HG02885 (cell line): ENCODE measurements at regions not wholly inside any gene's neighbourhood (a gene's known extent, or its start where the extent isn't known, plus 50 kb on each side); places are given as distances from the start of the nearest gene placed in this dataset.

Experiments
- ATAC-seq: cut with Tn5 transposase; IDR thresholded peaks from one replicate; pipeline ENCODE4 v1.9.1; 2021; ENCODE audit warnings: mild to moderate bottlenecking; ENCODE audit not compliant: unreplicated experiment, poor library complexity

DNA sequence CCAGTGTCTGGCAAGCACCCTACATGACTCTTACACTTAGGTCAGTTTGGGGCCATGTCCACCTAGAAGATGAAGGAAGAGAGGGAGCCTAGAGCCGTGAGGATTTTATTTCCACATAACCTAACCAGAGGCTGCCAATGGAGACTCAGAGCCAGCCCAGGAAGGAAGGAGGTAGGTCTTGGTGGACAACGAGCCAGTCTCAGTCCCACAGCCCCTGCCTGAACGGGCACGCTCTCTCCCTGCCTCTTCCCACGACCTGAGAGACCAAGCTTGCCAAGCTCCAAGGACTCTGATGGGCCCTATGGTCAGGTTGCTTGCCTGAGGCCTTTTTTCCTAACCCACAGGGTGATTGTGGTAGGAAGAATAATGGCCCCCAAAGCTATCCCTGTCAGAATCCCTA lies 188.4 kb downstream of the TFCP2L1 start:
- ATAC-seq, result no peak

DNA sequence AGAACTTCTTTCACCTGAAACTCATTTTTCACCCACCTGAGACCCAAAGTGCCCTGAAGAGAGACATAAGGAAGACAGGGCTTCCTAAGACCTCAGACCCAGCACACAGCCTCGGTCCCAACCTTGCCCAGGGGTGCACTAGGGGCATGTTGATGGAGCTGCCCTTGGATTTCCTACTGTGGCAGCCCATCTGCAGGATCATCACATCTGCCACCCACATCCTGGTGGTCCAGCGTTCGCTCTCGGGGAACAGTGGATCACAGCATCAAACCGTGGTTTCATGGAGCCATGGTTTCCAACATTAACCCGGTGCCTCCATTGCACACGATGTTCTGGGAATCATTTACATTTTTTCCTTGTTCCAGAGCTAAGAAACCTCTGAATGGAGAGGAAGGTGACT lies 186.4 kb downstream of the TFCP2L1 start:
- ATAC-seq, result no peak

DNA sequence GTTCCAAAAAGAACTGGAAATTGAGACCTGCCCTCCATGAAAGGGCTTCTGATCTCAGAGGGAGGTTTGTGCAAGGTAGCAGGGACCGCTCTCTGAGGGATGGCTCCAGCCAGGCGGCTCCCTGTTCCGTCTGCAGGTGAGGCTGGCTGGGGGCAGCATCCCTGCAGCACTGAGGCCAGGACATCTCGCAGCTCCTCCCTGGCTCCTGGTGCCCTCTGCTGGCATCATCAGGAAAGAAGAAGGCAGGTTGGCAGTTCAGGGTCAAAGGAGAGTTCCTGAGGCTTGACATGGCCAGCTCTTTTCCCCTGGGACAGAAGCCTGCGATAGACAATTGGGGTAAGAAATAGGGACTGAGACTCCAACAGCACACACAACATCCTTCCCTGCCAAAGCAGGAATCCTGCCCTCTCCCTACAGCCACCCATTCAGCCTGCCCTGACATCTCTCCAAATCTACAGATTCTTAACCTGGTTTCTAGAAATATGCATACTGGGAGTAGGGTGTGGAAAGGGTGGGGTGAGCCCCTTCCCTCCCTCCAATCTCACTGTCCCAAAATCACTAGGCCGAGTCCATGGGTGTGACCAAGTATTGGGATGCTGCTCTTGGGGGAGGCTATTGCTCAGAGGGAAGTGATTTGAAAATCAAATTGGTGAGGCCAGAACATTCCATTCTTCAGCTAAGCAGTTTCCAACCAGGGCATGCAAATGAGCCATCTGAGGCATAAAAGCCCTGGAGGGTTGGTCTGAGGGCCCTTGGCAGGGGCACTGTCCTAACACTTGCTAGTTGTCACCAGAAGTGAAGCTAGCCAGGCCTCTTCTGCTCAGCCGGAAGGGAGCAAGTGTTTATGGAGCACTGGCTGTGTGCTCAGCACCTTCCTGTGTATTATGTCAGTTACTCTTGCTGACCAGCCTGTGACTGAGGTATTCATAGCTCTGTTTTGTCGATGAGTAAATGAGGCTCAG lies 185.4 kb downstream of the TFCP2L1 start:
- ATAC-seq, result no peak

DNA sequence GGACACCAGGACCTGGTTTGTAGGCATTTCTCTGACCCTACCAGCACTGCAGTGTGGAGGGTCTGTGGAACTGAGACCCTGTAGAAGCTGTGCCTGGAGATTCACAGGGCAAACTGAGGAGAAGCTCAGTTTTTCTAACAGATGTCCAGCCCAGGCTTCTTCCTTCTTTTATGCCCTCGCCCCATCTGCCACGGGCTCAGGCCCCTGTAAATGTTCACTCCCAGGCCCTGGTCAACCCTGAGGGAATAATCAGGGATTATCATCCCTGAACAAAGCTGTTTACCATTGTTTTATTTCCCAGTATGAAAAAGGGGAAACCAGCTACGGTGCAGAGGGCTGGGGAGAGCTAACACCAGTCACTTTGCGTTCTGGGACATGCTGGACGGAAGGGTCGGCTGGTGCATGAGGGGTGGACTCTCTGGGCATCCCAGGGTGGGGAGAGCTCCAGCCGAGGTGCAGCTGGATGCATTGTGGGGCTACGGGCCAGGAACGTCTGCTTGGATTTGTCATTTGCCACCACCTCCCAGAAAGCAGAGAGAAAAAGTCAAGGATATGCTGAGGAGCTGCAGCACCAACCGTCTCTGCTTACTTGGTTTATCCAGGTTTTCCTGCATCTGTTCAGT lies 183.8 kb downstream of the TFCP2L1 start:
- no peak for ATAC-seq

DNA sequence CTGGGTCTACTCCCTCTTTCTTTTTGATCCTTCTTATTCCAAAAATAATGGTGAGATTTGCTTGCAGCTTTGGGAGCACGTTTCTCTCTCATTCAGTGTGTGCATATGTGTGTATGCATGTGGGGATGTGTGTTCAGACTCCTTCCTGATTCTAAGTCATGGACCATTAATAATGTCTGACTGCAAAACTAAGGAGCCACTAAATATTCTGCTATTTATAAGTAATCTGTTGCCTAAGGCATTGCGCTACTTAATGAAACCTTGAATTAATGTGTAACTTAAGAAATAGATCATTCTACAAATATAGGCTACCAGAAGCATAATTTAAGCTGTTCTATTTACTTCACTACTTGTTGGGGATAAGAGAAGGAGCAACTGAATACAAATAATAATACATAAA lies 182.1 kb downstream of the TFCP2L1 start:
- ATAC-seq, result no peak

DNA sequence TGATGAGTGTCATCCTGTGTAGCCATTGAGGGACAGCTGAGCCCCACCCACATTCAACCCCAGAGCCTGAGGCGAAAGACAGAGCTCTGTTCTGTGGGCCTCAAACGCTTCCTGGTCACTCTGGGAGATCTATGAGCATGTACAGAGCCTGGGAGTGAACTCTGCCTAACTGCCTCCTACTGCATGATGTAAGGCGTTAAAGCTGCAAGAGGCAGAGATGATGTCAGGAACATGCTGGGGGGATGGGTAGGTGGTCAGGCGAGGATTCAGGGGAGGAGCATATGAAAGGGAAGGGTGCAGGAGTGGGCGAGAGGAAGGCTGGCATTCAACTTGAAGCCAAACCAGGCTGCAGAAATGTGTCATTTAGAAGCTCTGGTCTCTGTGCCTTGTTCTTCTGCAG lies 181.0 kb downstream of the TFCP2L1 start:
- no peak for ATAC-seq

DNA sequence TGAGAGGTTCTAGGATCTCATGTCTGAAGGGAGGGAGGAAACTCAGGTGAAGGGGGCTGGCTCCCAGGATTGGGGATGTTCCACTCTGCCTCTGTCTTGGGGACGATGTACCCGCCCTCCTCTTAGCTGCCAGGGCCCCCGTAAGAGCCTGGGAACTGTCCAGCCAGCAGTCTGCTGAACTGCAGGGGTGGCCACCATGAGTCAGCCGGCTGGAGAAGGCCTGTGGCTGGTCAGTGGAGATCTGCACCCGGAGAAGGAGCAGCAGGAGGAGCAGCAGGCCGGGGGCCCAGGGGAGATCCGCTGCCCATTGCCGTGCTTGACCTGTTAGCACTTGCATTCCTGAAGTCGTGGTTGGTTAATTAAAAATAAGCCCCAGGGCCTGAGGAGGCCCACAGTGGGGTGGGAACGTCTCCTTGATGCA lies 180.3 kb downstream of the TFCP2L1 start:
- no peak for ATAC-seq

DNA sequence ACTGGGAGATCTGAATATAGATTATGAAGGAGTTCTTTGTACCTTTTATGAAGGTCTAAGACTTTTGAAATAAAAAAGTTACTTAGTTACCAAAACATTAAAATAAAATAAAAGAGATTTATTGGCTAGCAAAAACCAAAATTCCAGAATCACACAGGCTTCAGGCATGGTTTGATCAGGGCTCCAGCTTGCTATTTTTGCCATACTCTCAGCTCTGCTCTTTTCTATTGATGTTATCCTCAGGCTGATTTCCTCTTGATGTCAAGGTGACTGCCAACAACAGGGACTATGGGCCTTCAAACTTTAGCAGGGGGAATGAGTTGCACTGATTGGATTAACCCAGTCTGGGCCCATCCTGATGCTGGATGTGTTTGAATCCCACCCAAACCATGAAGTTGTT lies 174.1 kb downstream of the TFCP2L1 start:
- ATAC-seq, result no peak

DNA sequence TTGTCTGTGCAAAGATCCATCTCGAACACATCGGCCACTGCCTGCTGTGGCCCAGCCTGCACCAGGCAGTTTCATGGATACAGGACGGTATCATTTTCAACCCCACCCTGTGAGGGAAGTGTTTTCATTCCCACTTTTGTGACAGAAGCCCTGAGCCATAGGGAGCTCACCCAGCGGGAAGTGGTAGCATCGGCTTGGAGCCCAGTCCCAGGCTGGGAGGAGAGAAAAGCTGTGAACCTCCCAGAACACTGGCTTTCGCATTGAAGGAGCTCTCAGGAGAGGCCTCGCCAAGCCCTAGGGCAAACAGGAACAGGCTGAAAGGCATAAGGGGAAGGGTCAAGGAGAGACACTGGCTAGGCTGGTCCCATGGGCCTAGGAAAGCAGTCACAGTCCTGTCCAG lies 166.1 kb downstream of the TFCP2L1 start:
- no peak for ATAC-seq

DNA sequence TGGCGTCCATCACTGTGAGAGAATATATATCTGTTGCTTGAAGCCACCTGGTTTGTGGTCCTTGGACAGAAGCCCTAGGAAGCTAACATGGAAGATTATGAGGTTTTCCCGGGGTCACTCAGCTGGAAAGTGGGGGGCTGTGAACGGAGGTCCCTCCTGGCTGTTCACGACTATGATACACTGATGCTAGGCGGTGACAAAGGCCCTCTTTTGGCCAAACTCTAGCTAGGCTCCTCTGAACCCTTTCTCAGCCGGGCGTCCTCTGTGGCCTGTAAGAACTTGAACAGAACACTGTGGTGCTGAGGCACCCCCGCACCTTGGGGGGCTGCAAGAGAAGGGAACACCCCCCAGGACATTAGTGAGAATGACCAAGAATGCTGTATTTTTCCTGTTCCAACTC lies 164.6 kb downstream of the TFCP2L1 start:
- ATAC-seq, result no peak

DNA sequence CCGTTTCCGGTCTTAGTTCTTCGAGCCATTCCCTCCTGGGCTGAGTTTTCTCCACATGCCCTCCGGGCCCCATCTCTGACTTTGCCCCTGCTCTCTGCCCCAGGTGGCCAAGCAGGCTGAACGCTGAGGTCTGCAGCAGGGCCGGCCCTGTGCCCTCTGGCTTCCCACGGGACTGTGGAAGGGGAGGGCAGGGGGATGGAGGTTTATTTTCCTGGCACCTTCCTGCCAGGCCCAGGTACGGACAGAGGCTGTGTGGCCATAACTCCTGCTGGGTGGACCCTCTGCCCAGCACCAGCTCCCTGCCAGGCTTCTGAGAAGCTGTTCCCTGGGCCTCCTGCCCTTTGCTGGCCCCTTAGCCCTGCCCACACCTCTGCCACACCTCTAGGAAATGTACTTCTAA lies 164.0 kb downstream of the TFCP2L1 start:
- no peak for ATAC-seq

DNA sequence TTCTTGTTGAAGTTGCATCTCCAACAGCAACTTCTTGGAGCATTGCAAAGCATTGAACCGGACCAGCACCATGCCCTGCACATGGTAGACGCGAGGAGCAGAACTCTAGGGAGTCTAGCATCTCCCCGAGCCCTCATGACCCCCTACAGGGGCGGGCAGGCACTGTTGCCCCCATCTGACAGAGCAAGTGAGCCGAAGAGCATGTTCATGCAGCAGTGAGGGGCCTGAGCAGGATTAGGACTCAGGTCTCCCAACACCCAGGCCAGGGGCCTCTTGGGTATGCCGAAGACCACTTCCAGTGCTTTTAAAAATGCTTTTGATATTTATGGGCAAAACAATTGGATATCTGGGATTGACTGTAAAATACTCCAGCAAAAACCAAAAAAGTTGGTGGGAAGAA lies 163.3 kb downstream of the TFCP2L1 start:
- ATAC-seq, result no peak

DNA sequence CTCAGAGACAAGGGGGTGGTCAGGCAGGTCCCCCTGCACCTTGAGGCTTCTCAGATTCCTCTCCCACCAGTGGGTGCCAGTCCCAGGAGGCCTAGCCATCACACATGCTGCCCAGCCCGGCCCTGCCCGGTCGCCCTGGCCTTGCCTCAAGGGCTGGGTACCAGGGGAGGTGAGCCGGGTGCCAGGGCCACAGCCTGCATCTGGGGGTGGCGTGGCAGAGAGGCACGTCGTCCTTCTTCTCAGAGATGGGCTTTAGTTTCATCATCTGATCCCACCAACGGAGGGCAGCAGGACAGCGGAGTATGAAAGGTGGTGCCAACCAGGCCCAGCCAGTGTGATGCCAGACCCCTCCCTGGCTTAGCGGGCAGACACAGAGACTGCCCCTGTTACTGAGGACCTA lies 161.7 kb downstream of the TFCP2L1 start:
- no peak for ATAC-seq

DNA sequence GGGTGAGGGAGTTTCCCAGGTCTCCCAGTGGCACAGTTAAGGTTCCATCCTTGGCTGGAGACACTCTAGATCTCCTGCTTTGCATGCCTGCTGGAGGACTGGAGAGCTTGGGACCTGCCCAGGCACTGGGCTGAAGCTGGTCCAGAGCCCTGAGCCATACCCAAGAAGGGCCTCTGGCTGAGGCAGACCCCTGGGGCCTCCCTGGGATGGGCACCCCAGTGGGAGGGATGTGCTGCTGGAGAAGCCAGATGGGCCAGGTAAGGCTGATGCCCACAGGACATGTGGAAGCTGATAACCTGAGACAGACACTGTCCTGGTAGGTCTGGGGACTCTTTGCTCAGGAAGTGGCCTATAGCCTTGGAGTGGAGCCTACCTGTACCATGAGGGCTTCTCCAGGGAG lies 160.7 kb downstream of the TFCP2L1 start:
- no peak for ATAC-seq

DNA sequence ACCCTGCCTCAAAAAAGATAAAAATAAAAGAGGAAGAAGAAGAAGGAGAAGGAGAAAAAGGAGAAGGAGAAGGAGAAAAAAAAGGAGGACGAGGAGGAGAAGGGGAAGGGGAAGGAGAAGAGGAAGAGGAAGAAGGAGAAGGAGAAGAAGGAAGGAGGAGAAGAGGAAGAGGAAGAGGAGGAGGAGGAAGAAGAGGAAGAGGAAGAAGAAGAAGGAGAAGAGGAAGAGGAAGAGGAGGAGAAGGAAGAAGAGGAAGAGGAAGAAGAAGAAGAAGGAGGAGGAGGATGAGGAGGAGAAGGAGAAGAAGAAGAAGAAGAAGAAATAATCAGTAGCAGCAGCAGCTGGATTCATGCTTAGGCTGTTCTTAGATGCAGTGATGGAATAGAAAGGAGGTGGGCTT lies 159.7 kb downstream of the TFCP2L1 start:
- no peak for ATAC-seq

DNA sequence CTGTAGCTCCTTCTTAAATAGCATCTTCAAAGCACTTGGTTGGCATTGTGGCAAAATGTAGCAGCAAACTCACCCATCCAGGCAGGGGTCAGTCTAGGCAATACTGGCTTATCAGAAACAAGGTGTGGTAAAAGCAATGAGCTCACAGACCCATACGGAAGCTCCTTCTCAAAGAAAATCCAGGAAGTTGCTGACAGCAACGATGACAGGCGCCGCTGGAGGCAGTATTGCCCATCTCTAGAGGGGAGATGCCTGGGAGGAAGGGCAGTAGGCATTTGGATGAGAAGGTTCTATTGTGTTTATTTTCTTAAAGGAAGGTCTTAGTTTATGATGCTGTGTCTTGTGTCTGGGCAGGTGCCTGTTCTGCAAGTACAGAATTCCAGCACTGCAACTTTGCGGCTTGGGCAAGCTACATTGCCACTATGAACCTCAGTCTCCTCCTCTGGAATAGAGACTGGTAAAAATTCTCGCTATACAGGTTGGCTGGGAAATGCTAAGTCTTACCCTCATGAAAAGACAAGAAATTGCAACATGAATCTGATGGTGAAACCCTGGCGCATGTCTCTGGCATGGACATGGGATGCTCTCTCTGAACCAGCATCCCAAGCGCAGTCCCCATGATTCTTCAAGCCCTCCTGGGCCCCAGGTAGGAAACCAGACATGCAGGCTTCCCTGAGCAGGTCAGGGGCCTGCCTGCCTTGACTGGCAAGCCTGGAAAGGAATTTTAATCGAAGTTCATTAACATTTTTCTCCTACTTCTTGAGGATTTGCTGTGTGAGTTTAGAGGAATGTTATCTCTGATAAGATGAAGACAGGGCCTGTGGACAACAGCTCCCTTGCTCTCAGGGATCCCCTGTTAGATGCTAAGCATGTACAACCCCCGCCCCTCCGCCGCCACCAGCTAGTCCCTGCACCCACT lies 156.0 kb downstream of the TFCP2L1 start:
- ATAC-seq, result peak; percentile 80

DNA sequence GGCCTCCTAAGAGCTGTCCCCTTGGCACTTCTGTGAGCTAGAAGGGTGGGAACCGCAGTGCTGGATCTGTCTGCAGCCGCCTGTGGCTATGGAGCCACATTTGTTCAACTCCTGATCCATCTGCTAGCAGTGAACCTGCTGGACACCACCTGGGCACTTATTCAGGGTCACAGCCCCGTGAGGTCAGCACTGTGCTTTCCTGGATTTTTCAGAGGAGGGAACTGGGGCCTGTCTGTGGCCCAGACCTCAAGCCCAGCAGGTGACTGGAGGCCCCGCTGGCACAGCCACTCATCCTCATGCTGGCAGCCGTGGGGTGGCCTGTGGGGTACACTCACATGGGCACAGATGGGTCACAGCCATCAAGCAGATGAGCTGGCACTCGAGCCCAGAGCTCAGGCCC lies 155.3 kb downstream of the TFCP2L1 start:
- ATAC-seq, result no peak

DNA sequence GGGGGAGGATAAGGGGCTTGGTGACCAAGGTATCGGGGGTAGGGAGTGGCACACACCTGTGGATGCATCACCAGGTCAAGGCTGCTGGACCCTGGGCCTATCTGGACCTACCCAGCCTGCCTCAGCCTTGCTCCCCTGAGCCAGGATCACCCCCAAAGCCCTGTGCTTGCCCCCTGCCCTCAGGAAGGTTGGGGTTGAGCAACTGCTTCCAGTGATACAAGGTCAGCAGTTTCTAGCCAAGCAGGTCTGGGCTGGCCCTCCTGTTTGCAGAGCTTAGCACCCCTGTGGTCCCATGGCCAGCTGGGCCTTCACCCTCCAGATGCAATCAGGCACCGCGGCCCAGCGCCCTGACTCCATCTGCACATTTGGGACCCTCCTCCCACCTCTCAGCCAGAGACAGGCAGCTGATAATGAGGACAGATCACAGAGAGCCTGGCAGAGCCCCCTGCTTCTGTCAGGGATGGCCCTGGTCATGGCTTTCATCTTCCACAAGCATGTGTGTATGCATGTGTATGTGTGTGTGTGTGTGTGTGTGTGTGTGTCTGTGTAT lies 154.6 kb downstream of the TFCP2L1 start:
- no peak for ATAC-seq

DNA sequence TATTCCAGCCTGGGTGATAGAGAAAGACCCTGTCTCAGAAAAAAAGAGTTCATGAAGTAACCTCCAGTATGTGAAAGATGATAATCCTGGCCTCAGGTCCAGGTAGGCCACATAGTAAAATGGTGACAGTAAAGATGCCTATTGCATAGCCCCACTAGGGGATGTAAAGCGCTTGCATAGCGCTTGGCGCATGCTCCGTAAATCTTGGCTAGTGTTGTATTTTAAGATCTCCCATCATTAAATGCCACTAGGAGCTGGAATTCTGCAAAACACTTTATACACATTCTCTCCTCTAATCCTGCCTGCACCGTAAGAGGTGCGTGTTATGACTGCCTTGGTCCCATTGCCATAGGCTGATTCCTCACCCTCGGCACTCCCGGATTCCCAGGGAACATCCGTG lies 153.6 kb downstream of the TFCP2L1 start:
- ATAC-seq, result no peak

DNA sequence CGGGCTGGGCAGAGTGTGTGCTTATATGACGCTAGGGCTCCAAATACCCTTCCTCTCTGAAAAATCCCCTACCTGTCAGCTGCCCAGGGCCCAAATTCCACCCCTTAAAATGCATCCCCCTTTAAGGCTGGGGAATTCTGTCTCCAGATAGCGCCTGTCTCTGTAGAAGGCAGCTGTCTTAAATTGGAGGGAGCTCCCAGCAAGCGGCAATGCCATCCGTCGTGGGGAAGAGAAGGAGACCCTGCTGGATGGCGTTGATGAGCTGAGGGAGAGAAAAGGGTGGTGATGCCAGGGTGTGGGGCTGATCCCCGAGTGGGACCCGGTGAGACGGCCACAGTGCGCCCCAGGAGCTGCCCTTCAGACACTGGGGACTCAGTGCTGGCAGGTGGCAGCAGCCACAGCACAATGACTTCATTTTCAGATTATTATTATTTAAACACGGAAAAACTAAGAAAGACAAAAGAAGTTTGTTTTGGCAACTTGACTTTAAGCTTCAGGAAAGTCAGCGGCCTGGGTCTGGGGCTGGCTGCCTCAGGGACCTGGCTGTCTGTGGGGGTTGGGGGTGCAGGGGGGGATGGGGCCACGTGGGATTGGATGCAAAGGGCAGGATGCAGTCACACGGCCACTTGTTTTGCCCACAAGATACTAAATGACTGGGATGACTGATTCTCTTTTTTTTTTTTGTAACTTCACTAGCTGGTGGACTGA lies 152.8 kb downstream of the TFCP2L1 start:
- no peak for ATAC-seq
